MG63 (cell line): ENCODE measurements at regions not wholly inside any gene's neighbourhood (a gene's known extent, or its start where the extent isn't known, plus 50 kb on each side); places are given as distances from the start of the nearest gene placed in this dataset.
"Not testable (repeated sequence)": the region's sequence is repeated elsewhere in the genome, so short reads cannot be mapped to it uniquely, and the experiment has no call there.

Experiments
- DNase-seq: peaks from one replicate; pipeline ENCODE4 v3.0.0-alpha.2; 2020
- H3K27me3 ChIP-seq: fragments of 250-450 bp; sonication (Bioruptor Pico); 2 replicates; pipeline ENCODE4 v1.5.1; 2020; ENCODE audit warnings: mild to moderate bottlenecking, moderate library complexity
- H3K36me3 ChIP-seq: fragments of 250-450 bp; sonication (Bioruptor Pico); 2 replicates; pipeline ENCODE4 v1.5.1; 2020; ENCODE audit warnings: mild to moderate bottlenecking, moderate library complexity
- H3K4me3 ChIP-seq: fragments of 250-450 bp; sonication (Bioruptor Pico); 2 replicates; pipeline ENCODE4 v1.5.1; 2020; ENCODE audit warnings: mild to moderate bottlenecking, moderate library complexity
- H3K9me3 ChIP-seq: fragments of 250-450 bp; sonication (Bioruptor Pico); 2 replicates; pipeline ENCODE4 v1.5.1; 2020; ENCODE audit warnings: mild to moderate bottlenecking, moderate library complexity

- no peak for DNase-seq
- no peaks in the 10 kb centered on the region for H3K27me3 ChIP-seq
- H3K9me3 ChIP-seq = no peaks in the 10 kb centered on the region
Observed at GRCh38 chr6:164075981-164076615, 661.6 kb downstream of the QKI start.

DNA sequence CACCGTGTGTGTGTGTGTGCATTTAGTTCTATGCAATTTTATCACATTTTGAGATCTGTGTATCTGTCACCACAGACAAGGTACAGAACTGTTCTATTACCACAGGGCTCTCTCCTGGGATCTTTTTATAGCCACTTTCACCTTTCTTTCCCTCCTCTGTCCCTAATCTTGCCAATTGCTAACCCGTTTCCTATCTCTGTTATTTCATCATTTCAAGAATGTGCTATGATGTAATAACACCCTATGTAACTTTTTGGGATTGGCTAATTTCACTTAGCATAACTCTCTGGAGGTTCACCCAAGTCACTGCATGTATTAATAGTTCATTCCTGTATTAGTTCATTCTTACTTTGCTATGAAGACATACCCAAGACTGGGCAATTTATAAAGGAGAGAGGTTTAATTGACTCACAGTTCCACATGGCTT is 657.7 kb downstream of the QKI start:
- no peak overlapping the region for H3K4me3 ChIP-seq
- H3K36me3 ChIP-seq = no peaks in the 10 kb centered on the region
- DNase-seq = no peak
- H3K9me3 ChIP-seq = no peaks in the 10 kb centered on the region
- H3K27me3 ChIP-seq = no peaks in the 10 kb centered on the region

More at GRCh38 chr6:164075981-164076615, 661.6 kb downstream of the QKI start:
- H3K36me3 ChIP-seq = no peaks in the 10 kb centered on the region
- H3K4me3 ChIP-seq = no peak overlapping the region

DNA sequence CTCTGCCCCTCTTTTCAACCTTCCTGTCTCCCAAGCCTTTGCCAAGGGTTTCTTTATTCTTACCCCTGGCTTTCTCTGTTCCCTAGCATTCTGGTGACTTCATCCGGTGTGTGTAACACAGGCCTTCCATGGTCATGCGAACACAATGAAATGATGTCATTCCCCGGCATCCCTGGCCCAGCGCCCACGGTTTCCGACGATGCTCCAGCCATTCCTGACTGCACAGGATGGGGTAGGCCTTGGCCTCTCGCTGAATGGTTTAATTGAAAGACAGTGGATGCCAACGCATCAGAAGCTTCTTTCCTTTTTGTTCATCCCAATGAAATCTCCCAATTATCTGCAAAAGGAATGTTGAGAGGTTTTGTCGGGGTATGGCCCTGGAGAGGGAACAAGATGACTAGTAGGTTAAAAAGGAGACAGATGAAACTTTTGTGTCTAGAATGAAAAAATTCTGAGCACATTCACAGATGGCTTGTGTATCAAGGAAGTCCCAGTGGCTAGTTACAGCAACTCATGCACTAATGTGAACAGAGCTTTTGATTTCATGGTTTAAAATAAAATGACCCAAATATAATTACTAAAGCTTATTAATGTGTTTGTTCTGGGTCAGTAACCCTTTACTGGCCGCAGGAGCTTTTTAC is 655.0 kb downstream of the QKI start:
- no peak for DNase-seq
- Histone ChIP-seq H3K9me3 (no peaks in the 10 kb centered on the region), H3K4me3 (no peak overlapping the region), H3K36me3 (no peaks in the 10 kb centered on the region), H3K27me3 (no peaks in the 10 kb centered on the region)

DNA sequence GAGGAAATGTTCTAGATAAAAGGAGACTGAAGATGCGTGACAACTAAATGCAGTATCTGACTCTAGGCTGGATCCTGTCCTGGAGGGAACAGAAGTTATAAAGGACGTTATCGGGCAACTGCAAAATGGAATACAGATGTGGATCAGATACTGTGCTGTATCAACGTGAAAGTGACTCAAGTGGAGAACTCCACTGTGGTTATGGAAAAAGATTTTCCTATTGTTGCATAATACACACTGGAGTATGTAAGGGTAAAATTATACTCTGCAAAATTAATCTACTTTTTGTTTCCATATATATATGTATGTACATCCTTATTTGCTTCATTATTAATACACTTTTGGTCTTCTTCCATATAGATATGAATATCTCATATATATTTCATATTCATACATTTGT is 654.0 kb downstream of the QKI start:
- H3K9me3 ChIP-seq = no peaks in the 10 kb centered on the region
- no peaks in the 10 kb centered on the region for H3K27me3 ChIP-seq
- no peak overlapping the region for H3K4me3 ChIP-seq
- DNase-seq = no peak
- H3K36me3 ChIP-seq = no peaks in the 10 kb centered on the region

GRCh38 chr6:164066766-164067165 is 652.2 kb downstream of the QKI start:
- Histone ChIP-seq H3K4me3 (no peak overlapping the region), H3K27me3 (no peaks in the 10 kb centered on the region), H3K36me3 (no peaks in the 10 kb centered on the region), H3K9me3 (no peaks in the 10 kb centered on the region)
- DNase-seq = no peak

DNA sequence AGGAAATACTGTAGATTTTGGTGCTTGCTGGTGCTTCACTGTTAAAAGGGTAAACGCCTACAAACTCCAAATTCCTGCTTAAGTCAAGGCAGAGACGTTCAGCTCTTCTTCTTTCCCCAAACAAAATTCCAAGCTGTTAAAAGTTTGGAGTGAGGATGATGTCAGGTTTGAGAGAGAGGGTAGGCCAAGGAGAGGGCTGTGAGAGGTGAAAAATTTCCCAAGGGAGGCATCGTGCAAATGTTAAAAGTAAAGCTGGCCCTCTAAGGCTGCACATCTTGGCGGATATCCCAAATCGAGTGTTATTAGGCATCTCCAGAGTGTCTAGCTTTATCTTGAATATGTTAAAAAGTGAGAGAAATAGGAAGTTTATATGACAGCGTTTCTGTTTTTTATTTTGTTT is 651.8 kb downstream of the QKI start:
- DNase-seq = no peak
- Histone ChIP-seq H3K27me3 (no peaks in the 10 kb centered on the region), H3K4me3 (no peak overlapping the region), H3K9me3 (no peaks in the 10 kb centered on the region), H3K36me3 (no peaks in the 10 kb centered on the region)

- H3K27me3 ChIP-seq = no peaks in the 10 kb centered on the region
- DNase-seq = no peak
- H3K4me3 ChIP-seq = no peak overlapping the region
- no peaks in the 10 kb centered on the region for H3K9me3 ChIP-seq
- H3K36me3 ChIP-seq = no peaks in the 10 kb centered on the region
Observed at GRCh38 chr6:164063346-164063745, 648.8 kb downstream of the QKI start.

DNA sequence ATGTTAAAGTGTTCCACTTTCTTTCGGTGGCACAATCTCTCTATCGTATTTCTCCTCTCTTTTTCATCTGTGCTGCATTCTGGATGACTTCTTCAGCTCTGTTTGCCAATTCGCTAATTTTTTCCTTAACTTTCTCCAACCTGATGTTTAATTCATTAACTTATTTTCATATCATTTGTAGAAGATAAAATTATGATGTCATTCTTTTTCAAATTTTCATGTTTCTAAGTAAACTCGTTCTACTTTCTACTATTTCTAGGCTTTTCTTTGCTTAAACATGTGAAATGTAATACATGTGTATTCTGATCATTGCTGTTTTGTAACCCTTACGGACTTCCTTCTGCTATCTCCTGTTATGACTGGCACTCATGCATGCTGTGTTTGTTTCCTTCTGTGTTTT is 648.4 kb downstream of the QKI start:
- H3K9me3 ChIP-seq = no peaks in the 10 kb centered on the region
- no peaks in the 10 kb centered on the region for H3K36me3 ChIP-seq
- no peak for DNase-seq
- H3K4me3 ChIP-seq = no peak overlapping the region
- no peaks in the 10 kb centered on the region for H3K27me3 ChIP-seq

- Histone ChIP-seq H3K4me3 (no peak overlapping the region), H3K27me3 (no peaks in the 10 kb centered on the region), H3K36me3 (no peaks in the 10 kb centered on the region), H3K9me3 (no peaks in the 10 kb centered on the region)
- no peak for DNase-seq
Observed at GRCh38 chr6:164057876-164058275, 643.4 kb downstream of the QKI start.

DNA sequence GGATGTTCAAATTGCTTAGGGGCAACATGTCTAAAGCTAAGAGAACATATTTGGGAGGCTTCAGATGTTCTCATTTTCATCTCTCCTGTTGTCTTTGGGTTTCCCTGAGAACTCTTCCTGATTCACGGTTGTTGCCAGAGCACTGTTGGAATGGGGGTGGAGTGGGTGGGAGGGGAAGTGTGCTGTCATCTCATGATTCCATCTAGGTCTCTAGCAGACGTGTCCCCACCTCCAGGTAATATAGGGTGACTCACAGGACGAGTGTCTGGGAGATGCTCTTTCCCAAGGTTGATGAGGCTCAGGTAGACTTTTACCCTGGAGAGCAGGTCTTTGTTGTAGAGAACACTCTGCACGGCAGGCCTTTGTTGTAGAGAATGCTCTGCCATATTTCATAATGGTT is 636.9 kb downstream of the QKI start:
- no peaks in the 10 kb centered on the region for H3K27me3 ChIP-seq
- no peak overlapping the region for H3K4me3 ChIP-seq
- no peaks in the 10 kb centered on the region for H3K9me3 ChIP-seq
- no peak for DNase-seq
- no peaks in the 10 kb centered on the region for H3K36me3 ChIP-seq

DNA sequence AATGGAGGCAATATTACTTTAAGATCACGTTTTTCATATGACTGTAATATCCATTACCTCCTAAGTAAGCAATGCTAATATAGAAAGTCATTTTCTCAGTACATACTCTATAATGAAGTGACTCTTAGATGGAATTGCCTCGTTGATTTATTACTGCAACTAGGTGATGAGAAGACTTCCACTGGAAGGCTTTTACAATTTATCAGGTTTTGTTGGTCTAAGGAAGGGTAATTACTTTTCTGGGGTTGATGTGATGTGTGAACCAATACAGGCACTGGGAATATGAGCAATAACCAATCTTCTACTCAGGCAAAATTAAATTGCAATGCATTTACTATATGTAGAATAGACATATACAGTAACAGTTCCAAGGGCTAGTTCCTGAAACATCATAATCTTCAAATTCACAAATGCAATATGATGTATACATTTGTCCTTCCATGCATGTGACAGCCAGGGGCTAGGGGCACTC is 635.0 kb downstream of the QKI start:
- H3K27me3 ChIP-seq = no peaks in the 10 kb centered on the region
- no peak overlapping the region for H3K4me3 ChIP-seq
- DNase-seq = no peak
- no peaks in the 10 kb centered on the region for H3K9me3 ChIP-seq
- no peaks in the 10 kb centered on the region for H3K36me3 ChIP-seq

GRCh38 chr6:164048840-164049516 is 634.5 kb downstream of the QKI start:
- no peak for DNase-seq
- H3K4me3 ChIP-seq = no peak overlapping the region
- H3K9me3 ChIP-seq = no peaks in the 10 kb centered on the region
- H3K36me3 ChIP-seq = no peaks in the 10 kb centered on the region
- H3K27me3 ChIP-seq = no peaks in the 10 kb centered on the region

DNA sequence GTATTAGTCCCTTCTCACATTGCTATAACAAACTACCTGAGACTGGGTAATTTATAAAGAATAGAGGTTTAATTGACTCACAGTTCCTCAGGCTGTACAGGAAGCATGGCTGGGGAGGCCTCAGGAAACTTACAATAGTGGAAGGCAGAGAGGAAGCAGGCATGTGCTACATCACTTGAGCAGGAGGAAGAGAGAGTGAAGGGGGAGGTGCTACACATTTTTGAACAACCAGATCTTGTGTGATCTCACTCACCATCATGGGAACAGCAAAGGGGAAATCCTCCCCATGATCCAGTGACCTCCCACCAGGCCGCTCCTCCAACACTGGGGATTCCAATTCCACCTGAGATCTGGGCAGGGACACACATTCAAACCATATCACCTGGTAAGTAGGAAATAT is 630.6 kb downstream of the QKI start:
- Histone ChIP-seq H3K9me3 (no peaks in the 10 kb centered on the region), H3K4me3 (no peak overlapping the region), H3K27me3 (no peaks in the 10 kb centered on the region), H3K36me3 (no peaks in the 10 kb centered on the region)
- DNase-seq = no peak

DNA sequence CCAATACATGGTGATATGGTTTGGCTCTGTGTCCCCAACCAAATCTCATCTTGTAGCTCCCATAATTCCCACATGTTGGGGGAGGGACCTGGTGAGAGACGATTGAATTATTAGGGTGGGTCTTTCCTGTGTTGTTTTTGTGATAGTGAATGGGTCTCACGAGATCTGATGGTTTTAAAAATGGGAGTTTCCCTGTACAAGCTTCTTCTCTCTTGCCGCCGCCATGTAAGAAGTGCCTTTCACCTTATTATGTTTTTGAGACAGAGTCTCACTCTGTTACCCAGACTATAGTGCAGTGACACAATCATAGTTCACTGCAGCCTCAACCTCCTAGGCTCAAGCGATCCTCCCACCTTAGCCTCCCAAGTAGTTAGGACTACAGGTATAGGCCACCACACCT is 629.1 kb downstream of the QKI start:
- not testable (repeated sequence) for DNase-seq, H3K4me3 ChIP-seq, H3K36me3 ChIP-seq, H3K27me3 ChIP-seq, H3K9me3 ChIP-seq

- Histone ChIP-seq H3K9me3 (no peaks in the 10 kb centered on the region), H3K27me3 (no peaks in the 10 kb centered on the region), H3K36me3 (no peaks in the 10 kb centered on the region), H3K4me3 (no peak overlapping the region)
- no peak for DNase-seq
Observed at GRCh38 chr6:164042212-164042611, 627.7 kb downstream of the QKI start.

DNA sequence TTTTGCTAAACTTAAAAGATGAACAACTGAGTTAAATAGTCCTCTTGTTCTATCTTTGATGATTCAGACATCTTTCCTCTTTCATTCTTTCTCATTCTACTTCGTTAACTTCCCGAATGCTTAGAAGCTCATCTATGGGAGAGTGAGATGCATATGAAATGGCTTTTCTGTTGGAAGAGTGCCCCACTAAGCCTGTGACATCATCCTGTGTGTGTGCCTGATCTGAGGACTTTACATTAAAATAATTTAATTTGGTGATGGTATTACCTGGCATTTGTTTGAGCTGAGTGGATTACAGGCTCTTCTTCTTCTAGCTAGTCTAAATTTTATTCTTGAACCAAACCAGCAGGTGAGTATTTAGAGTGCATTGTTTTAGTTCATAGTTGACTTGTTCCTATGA is 626.5 kb downstream of the QKI start:
- DNase-seq = no peak
- H3K27me3 ChIP-seq = no peaks in the 10 kb centered on the region
- no peaks in the 10 kb centered on the region for H3K9me3 ChIP-seq
- no peak overlapping the region for H3K4me3 ChIP-seq
- no peaks in the 10 kb centered on the region for H3K36me3 ChIP-seq

DNA sequence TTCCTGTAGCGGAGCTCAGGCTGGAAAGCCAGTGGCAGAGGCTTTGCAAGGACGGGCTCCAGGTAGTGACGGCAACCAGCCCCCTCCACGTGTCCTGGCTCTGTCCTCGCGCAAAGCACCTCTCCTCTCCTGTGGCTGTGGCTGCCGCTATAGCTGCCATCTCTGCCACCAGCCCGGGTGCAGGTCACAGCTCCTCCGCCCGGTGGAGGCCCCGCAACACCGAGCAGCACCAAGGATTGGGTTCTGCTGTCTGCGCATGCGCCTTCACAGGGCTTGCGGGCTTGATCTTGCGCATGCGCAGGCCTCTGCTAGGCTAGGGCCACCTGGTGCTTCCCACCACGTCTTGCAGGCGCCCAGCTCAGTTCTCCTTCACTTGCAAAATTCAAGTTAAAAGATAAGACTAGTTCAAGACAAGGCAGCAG is 625.4 kb downstream of the QKI start:
- no peaks in the 10 kb centered on the region for H3K36me3 ChIP-seq
- no peak overlapping the region for H3K4me3 ChIP-seq
- no peaks in the 10 kb centered on the region for H3K27me3 ChIP-seq
- no peak for DNase-seq
- no peaks in the 10 kb centered on the region for H3K9me3 ChIP-seq
